ENCODE measurements at regions not wholly inside any gene's neighbourhood (a gene's known extent, or its start where the extent isn't known, plus 50 kb on each side); places are given as distances from the start of the nearest gene placed in this dataset.

DNA sequence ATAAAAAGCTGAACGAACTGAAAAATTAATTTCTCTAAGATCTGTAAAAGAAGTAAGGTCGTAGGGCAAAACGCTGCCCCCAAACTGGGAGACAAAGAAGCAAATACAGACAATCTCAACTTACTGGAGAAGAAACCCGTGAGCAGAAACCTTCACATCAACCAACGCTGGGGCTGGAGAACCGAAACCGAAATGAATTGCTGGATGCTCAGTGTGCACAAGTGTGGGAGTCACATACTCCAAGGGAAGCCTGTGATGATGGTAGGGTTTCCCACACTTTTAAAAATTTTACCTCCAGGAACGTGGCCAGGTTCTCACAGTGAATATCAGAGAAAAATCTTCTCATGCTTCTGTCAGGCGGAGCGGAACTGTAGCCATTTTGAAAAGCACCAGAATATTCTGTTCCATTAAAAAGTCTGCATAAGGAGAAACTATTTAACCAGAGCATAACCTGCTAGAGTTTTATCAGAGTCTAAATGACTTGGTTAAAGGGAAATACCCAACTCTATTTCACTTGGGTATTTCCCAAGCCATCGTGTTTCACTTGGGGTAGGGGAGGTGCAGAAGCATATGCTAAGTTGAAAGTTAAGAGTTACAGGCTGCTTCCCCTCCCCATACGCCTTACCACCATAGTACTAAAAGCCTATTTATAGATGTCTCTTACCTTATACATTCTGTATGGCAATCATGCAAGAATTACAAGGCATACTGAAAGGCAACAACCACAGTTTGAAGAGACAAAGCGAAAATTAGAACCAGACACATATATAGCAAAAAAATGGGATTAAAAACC, 110.5 kb upstream of the SLITRK1 start:
- TF ChIP-seq, protein P1, sequence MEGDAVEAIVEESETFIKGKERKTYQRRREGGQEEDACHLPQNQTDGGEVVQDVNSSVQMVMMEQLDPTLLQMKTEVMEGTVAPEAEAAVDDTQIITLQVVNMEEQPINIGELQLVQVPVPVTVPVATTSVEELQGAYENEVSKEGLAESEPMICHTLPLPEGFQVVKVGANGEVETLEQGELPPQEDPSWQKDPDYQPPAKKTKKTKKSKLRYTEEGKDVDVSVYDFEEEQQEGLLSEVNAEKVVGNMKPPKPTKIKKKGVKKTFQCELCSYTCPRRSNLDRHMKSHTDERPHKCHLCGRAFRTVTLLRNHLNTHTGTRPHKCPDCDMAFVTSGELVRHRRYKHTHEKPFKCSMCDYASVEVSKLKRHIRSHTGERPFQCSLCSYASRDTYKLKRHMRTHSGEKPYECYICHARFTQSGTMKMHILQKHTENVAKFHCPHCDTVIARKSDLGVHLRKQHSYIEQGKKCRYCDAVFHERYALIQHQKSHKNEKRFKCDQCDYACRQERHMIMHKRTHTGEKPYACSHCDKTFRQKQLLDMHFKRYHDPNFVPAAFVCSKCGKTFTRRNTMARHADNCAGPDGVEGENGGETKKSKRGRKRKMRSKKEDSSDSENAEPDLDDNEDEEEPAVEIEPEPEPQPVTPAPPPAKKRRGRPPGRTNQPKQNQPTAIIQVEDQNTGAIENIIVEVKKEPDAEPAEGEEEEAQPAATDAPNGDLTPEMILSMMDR (IDR thresholded peaks at IDR 0.05): no peak
- TF ChIP-seq POLR2A (IDR thresholded peaks at IDR 0.05): no peak
